SU-DHL-6 (cell line): ENCODE measurements at regions not wholly inside any gene's neighbourhood (a gene's known extent, or its start where the extent isn't known, plus 50 kb on each side); places are given as distances from the start of the nearest gene placed in this dataset.

Source experiments
- CTCF ChIP-seq: fragments of 200-600 bp; sonication (generic); IDR thresholded peaks from one replicate; pipeline ENCODE4 v1.5.1; 2017; ENCODE audit warnings: antibody characterized with exemption, mild to moderate bottlenecking, low read length, moderate library complexity; ENCODE audit not compliant: insufficient read depth, poor library complexity, severe bottlenecking
- EZH2phosphoT487 ChIP-seq: fragments of 200-600 bp; sonication (generic), shearing (Covaris generic); conservative IDR thresholded peaks from 2 replicates; pipeline ENCODE4 v1.6.1; 2018; ENCODE audit warnings: mild to moderate bottlenecking, antibody characterized with exemption, low read length, moderate library complexity, mixed read lengths

- TF ChIP-seq CTCF, result no peak
- TF ChIP-seq EZH2phosphoT487, result no peak
Measured at GRCh38 chr13:85544756-85545155, 254.5 kb downstream of the SLITRK6 start.
